HEK293 (cell line): ENCODE measurements at regions not wholly inside any gene's neighbourhood (a gene's known extent, or its start where the extent isn't known, plus 50 kb on each side); places are given as distances from the start of the nearest gene placed in this dataset.

Source experiments
- FEZF1 ChIP-seq: fragments of 450-650 bp; formaldehyde crosslinking; IDR thresholded peaks from 2 replicates; pipeline ENCODE4 v1.5.1; 2016; ENCODE audit warnings: missing biosample characterization, missing genetic modification characterization
- HOXA7 ChIP-seq: sonication (generic); formaldehyde crosslinking; IDR thresholded peaks from 2 replicates; pipeline ENCODE4 v1.8.1; 2022; ENCODE audit warnings: missing genetic modification reagents, borderline replicate concordance
- SP7 ChIP-seq: fragments of 450-650 bp; formaldehyde crosslinking; IDR thresholded peaks from 2 replicates; pipeline ENCODE4 v1.5.1; 2016; ENCODE audit warnings: missing biosample characterization, missing genetic modification characterization
- TRIM28 ChIP-seq: IDR thresholded peaks from 2 replicates; pipeline ENCODE4 v1.6.1; 2011; ENCODE audit warnings: low read length, control low read depth, borderline replicate concordance
- ZBTB10 ChIP-seq: fragments of 450-650 bp; formaldehyde crosslinking; IDR thresholded peaks from 2 replicates; pipeline ENCODE4 v1.5.1; 2016; ENCODE audit warnings: missing biosample characterization, missing genetic modification characterization
- ZBTB11 ChIP-seq: fragments of 450-650 bp; formaldehyde crosslinking; conservative IDR thresholded peaks from 2 replicates; pipeline ENCODE4 v1.5.1; 2016; ENCODE audit warnings: low read depth, missing biosample characterization, missing genetic modification characterization
- ZBTB20 ChIP-seq: fragments of 450-650 bp; formaldehyde crosslinking; IDR thresholded peaks from 2 replicates; pipeline ENCODE4 v1.5.1; 2016; ENCODE audit warnings: missing biosample characterization, missing genetic modification characterization
- ZBTB26 ChIP-seq: fragments of 450-650 bp; formaldehyde crosslinking; optimal IDR thresholded peaks from 2 replicates; pipeline ENCODE3; 2016; ENCODE audit warnings: missing biosample characterization, mild to moderate bottlenecking, missing genetic modification characterization
- ZNF121 ChIP-seq: fragments of 450-650 bp; formaldehyde crosslinking; IDR thresholded peaks from 2 replicates; pipeline ENCODE4 v1.5.1; 2016; ENCODE audit warnings: missing biosample characterization, missing genetic modification characterization
- ZNF146 ChIP-seq: fragments of 450-650 bp; formaldehyde crosslinking; IDR thresholded peaks from 2 replicates; pipeline ENCODE4 v1.5.1; 2016; ENCODE audit warnings: missing biosample characterization, missing genetic modification characterization
- ZNF2 ChIP-seq: fragments of 450-650 bp; formaldehyde crosslinking; IDR thresholded peaks from 2 replicates; pipeline ENCODE4 v1.5.1; 2016; ENCODE audit warnings: missing biosample characterization, missing genetic modification characterization
- ZNF202 ChIP-seq: fragments of 450-650 bp; formaldehyde crosslinking; IDR thresholded peaks from 2 replicates; pipeline ENCODE4 v1.5.1; 2016; ENCODE audit warnings: missing biosample characterization, missing genetic modification characterization, borderline replicate concordance
- ZNF239 ChIP-seq: fragments of 450-650 bp; formaldehyde crosslinking; IDR thresholded peaks from 2 replicates; pipeline ENCODE4 v1.5.1; 2016; ENCODE audit warnings: missing biosample characterization, missing genetic modification characterization
- ZNF280D ChIP-seq: fragments of 450-650 bp; formaldehyde crosslinking; IDR thresholded peaks from 2 replicates; pipeline ENCODE4 v1.5.1; 2016; ENCODE audit warnings: missing biosample characterization, missing genetic modification characterization
- ZNF362 ChIP-seq: fragments of 450-650 bp; formaldehyde crosslinking; IDR thresholded peaks from 2 replicates; pipeline ENCODE4 v1.5.1; 2016; ENCODE audit warnings: missing biosample characterization, missing genetic modification characterization
- ZNF37A ChIP-seq: fragments of 450-650 bp; IDR thresholded peaks from 2 replicates; pipeline ENCODE4 v1.5.1; 2018; ENCODE audit warnings: missing biosample characterization, missing genetic modification characterization
- ZNF404 ChIP-seq: fragments of 450-650 bp; formaldehyde crosslinking; IDR thresholded peaks from 2 replicates; pipeline ENCODE4 v1.5.1; 2017; ENCODE audit warnings: missing biosample characterization, missing genetic modification characterization
- ZNF426 ChIP-seq: fragments of 450-650 bp; formaldehyde crosslinking; IDR thresholded peaks from 2 replicates; pipeline ENCODE4 v1.5.1; 2017; ENCODE audit warnings: missing biosample characterization, missing genetic modification characterization, mild to moderate bottlenecking, inconsistent platforms, moderate library complexity
- ZNF48 ChIP-seq: fragments of 450-650 bp; formaldehyde crosslinking; IDR thresholded peaks from 2 replicates; pipeline ENCODE4 v1.5.1; 2016; ENCODE audit warnings: missing biosample characterization, missing genetic modification characterization
- ZNF488 ChIP-seq: fragments of 450-650 bp; formaldehyde crosslinking; IDR thresholded peaks from 2 replicates; pipeline ENCODE4 v1.5.1; 2016; ENCODE audit warnings: missing biosample characterization, missing genetic modification characterization
- ZNF513 ChIP-seq: fragments of 450-650 bp; IDR thresholded peaks from 2 replicates; pipeline ENCODE4 v1.5.1; 2018; ENCODE audit warnings: missing biosample characterization, missing genetic modification characterization
- ZNF76 ChIP-seq: fragments of 450-650 bp; formaldehyde crosslinking; IDR thresholded peaks from 2 replicates; pipeline ENCODE4; 2016; ENCODE audit warnings: low read depth, missing biosample characterization, missing genetic modification characterization, borderline replicate concordance
- ZNF777 ChIP-seq: fragments of 450-650 bp; formaldehyde crosslinking; IDR thresholded peaks from 2 replicates; pipeline ENCODE4 v1.5.1; 2017; ENCODE audit warnings: missing biosample characterization, missing genetic modification characterization, borderline replicate concordance
- ZSCAN16 ChIP-seq: fragments of 450-650 bp; formaldehyde crosslinking; IDR thresholded peaks from 2 replicates; pipeline ENCODE4 v1.5.1; 2016; ENCODE audit warnings: missing biosample characterization, missing genetic modification characterization
- ZSCAN30 ChIP-seq: fragments of 450-650 bp; IDR thresholded peaks from 2 replicates; pipeline ENCODE4 v1.5.1; 2018; ENCODE audit warnings: missing biosample characterization, mild to moderate bottlenecking, missing genetic modification characterization, moderate library complexity

- TF ChIP-seq ZBTB20 (tag by site-specific recombination), result peak; percentile 56; the same call in 1 of the 2 replicates
- no peak for TF ChIP-seq ZSCAN16 (tag by site-specific recombination)
- TF ChIP-seq ZBTB10 (tag by site-specific recombination), result no peak
- peak; percentile 10; the same call in 1 of the 2 replicates for TF ChIP-seq ZNF362 (tag by site-specific recombination)
- TF ChIP-seq ZNF280D (tag by site-specific recombination), result 0 out of 2 replicates have a peak, but pooled peaks have one; percentile 11
- no peak for TF ChIP-seq ZNF37A (tag by site-specific recombination)
- no peak for TF ChIP-seq ZNF404 (tag by site-specific recombination)
- no peak for TF ChIP-seq ZNF202 (tag by site-specific recombination)
- no peak for TF ChIP-seq ZBTB26
- no peak for TF ChIP-seq ZNF48 (tag by site-specific recombination)
- no peak; the same call in 1 of the 2 replicates for TF ChIP-seq TRIM28
- no peak for TF ChIP-seq ZNF121
- no peak for TF ChIP-seq SP7 (tag by site-specific recombination)
- no peak for TF ChIP-seq ZNF239 (tag by site-specific recombination)
- no peak for TF ChIP-seq ZSCAN30 (tag by site-specific recombination)
- TF ChIP-seq ZNF146, result no peak
- 0 out of 2 replicates have a peak, but pooled peaks have one; percentile 39 for TF ChIP-seq ZBTB11 (tag by site-specific recombination)
- TF ChIP-seq FEZF1, result no peak
- 0 out of 2 replicates have a peak, but pooled peaks have one; percentile 26 for TF ChIP-seq ZNF2 (tag by site-specific recombination)
- no peak for TF ChIP-seq ZNF513 (tag by site-specific recombination)
- TF ChIP-seq HOXA7 (CRISPR knock-in tag), result no peak
- no peak for TF ChIP-seq ZNF426 (tag by site-specific recombination)
- TF ChIP-seq ZNF76 (tag by site-specific recombination), result peak; percentile 88
- 0 out of 2 replicates have a peak, but pooled peaks have one; percentile 19 for TF ChIP-seq ZNF777 (tag by site-specific recombination)
- TF ChIP-seq ZNF488, result no peak
These were observed 315.9 kb downstream of the TFAP2A start (continued) for GRCh38 chr6:10098756-10099528.
